ENCODE measurements at regions not wholly inside any gene's neighbourhood (a gene's known extent, or its start where the extent isn't known, plus 50 kb on each side); places are given as distances from the start of the nearest gene placed in this dataset.

GRCh38 chr4:58514299-58514698 lies 1404.1 kb upstream of the IGFBP7 start:
- 0% methylated on average over 1 of the region's 1 CpG for WGBS (ENCODE audit: insufficient coverage, insufficient replicate concordance, low lambda C conversion rate, missing lambda C conversion rate)
- H3K9me3 ChIP-seq (replicated peaks; ENCODE audit: control insufficient read depth, insufficient read depth, low read length) = no peaks in the 10 kb centered on the region
- H4K20me1 ChIP-seq (ENCODE audit: control insufficient read depth, insufficient read depth) = no peaks in the 10 kb centered on the region
- POLR2A ChIA-PET = no interaction called here
- no peak for DNase-seq (ENCODE audit: low read depth, low spot score)
- FAIRE-seq = no peak
- no peak overlapping the region for H3K27ac ChIP-seq (ENCODE audit: control insufficient read depth, insufficient read depth)
- RAD21 ChIA-PET (ENCODE audit: unreplicated experiment) = no interaction called here
- SMC1A ChIA-PET (ENCODE audit: uncharacterized antibody, unreplicated experiment) = no interaction called here
- no peak overlapping the region for H3K4me2 ChIP-seq (ENCODE audit: control insufficient read depth, insufficient read depth)
- TF ChIP-seq JUND (IDR thresholded peaks at IDR 0.05; ENCODE audit: low read depth, low read length) (no peak), SMC3 (IDR thresholded peaks at IDR 0.05; ENCODE audit: borderline replicate concordance, low read length) (no peak; the same call in 1 of the 2 replicates), BMI1 (IDR thresholded peaks at IDR 0.05; ENCODE audit: borderline replicate concordance) (no peak), YY1 (IDR thresholded peaks at IDR 0.05; ENCODE audit: low read depth, low read length) (no peak), HCFC1 (IDR thresholded peaks at IDR 0.05; ENCODE audit: low read length) (no peak), SIN3A (IDR thresholded peaks at IDR 0.05; ENCODE audit: low read depth, low read length) (no peak), GATAD2B (conservative IDR thresholded peaks at IDR 0.05; ENCODE audit: low read depth) (no peak), ZNF622 (IDR thresholded peaks at IDR 0.05) (no peak), BCL11A (IDR thresholded peaks at IDR 0.05; ENCODE audit: low read depth, low read length) (no peak), MYB (IDR thresholded peaks at IDR 0.05; ENCODE audit: borderline replicate concordance, low read depth, low read length) (no peak), CBFB (IDR thresholded peaks at IDR 0.05; ENCODE audit: low read depth) (no peak), SMARCA5 (IDR thresholded peaks at IDR 0.05) (no peak), DPF2 (IDR thresholded peaks at IDR 0.05) (no peak), GABPA (IDR thresholded peaks at IDR 0.05; ENCODE audit: low read depth) (no peak)
- TF ChIP-seq, protein P1, sequence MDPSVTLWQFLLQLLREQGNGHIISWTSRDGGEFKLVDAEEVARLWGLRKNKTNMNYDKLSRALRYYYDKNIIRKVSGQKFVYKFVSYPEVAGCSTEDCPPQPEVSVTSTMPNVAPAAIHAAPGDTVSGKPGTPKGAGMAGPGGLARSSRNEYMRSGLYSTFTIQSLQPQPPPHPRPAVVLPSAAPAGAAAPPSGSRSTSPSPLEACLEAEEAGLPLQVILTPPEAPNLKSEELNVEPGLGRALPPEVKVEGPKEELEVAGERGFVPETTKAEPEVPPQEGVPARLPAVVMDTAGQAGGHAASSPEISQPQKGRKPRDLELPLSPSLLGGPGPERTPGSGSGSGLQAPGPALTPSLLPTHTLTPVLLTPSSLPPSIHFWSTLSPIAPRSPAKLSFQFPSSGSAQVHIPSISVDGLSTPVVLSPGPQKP (IDR thresholded peaks at IDR 0.05; ENCODE audit: low read depth, low read length) = no peak
- TF ChIP-seq, protein P2, sequence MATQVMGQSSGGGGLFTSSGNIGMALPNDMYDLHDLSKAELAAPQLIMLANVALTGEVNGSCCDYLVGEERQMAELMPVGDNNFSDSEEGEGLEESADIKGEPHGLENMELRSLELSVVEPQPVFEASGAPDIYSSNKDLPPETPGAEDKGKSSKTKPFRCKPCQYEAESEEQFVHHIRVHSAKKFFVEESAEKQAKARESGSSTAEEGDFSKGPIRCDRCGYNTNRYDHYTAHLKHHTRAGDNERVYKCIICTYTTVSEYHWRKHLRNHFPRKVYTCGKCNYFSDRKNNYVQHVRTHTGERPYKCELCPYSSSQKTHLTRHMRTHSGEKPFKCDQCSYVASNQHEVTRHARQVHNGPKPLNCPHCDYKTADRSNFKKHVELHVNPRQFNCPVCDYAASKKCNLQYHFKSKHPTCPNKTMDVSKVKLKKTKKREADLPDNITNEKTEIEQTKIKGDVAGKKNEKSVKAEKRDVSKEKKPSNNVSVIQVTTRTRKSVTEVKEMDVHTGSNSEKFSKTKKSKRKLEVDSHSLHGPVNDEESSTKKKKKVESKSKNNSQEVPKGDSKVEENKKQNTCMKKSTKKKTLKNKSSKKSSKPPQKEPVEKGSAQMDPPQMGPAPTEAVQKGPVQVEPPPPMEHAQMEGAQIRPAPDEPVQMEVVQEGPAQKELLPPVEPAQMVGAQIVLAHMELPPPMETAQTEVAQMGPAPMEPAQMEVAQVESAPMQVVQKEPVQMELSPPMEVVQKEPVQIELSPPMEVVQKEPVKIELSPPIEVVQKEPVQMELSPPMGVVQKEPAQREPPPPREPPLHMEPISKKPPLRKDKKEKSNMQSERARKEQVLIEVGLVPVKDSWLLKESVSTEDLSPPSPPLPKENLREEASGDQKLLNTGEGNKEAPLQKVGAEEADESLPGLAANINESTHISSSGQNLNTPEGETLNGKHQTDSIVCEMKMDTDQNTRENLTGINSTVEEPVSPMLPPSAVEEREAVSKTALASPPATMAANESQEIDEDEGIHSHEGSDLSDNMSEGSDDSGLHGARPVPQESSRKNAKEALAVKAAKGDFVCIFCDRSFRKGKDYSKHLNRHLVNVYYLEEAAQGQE (IDR thresholded peaks at IDR 0.05; ENCODE audit: low read depth, low read length) = no peak
- no peak overlapping the region for H2AFZ ChIP-seq (ENCODE audit: control insufficient read depth, low read depth, low read length)
- H3K27me3 ChIP-seq (replicated peaks in 1 of 2; ENCODE audit: control insufficient read depth in 2 of 2, insufficient read depth in 2 of 2, low read length in 1 of 2) = no peaks in the 10 kb centered on the region
- H3K4me1 ChIP-seq (ENCODE audit: control insufficient read depth, insufficient read depth, low read length) = no peaks in the 10 kb centered on the region
- no peaks in the 10 kb centered on the region for H3K79me2 ChIP-seq (ENCODE audit: control insufficient read depth, insufficient read depth, low read length)
- in situ Hi-C loops (cut with MboI) = no loop called here
- CTCF ChIA-PET = no interaction called here
- H3K36me3 ChIP-seq (ENCODE audit: control insufficient read depth in 2 of 2, insufficient read depth in 2 of 2, low read length in 1 of 2) = no peaks in the 10 kb centered on the region
- ATAC-seq = peak; percentile 31; the same call in 1 of the 3 replicates
- no peak overlapping the region for H3K4me3 ChIP-seq
- no TSS peak for BruUV-seq (replicated peaks)
- no peak overlapping the region for H3K9ac ChIP-seq (ENCODE audit: control insufficient read depth, insufficient read depth, low read length)
- intact Hi-C loops (cut with micrococcal nuclease; ENCODE audit: unreplicated experiment) = no loop called here

Measured in GM12878 (cell line).